ENCODE measurements at regions not wholly inside any gene's neighbourhood (a gene's known extent, or its start where the extent isn't known, plus 50 kb on each side); places are given as distances from the start of the nearest gene placed in this dataset.

- no peak for TF ChIP-seq CTCF (conservative IDR thresholded peaks at IDR 0.05; ENCODE audit: low read depth, low read length)
- no peak for TF ChIP-seq EZH2 (IDR thresholded peaks at IDR 0.05; ENCODE audit: borderline replicate concordance, low read depth, low read length, poor library complexity, severe bottlenecking)
Observed at GRCh38 chr3:166283840-166284239, 446.6 kb upstream of the BCHE start.

All from A673 (cell line).